GM18870 (cell line): ENCODE measurements at regions not wholly inside any gene's neighbourhood (a gene's known extent, or its start where the extent isn't known, plus 50 kb on each side); places are given as distances from the start of the nearest gene placed in this dataset.
"Not testable (repeated sequence)": the region's sequence is repeated elsewhere in the genome, so short reads cannot be mapped to it uniquely, and the experiment has no call there.

Source experiments
- ATAC-seq: cut with Tn5 transposase; IDR thresholded peaks from one replicate; pipeline ENCODE4 v1.9.1; 2021; ENCODE audit warnings: moderate library complexity; ENCODE audit not compliant: unreplicated experiment

DNA sequence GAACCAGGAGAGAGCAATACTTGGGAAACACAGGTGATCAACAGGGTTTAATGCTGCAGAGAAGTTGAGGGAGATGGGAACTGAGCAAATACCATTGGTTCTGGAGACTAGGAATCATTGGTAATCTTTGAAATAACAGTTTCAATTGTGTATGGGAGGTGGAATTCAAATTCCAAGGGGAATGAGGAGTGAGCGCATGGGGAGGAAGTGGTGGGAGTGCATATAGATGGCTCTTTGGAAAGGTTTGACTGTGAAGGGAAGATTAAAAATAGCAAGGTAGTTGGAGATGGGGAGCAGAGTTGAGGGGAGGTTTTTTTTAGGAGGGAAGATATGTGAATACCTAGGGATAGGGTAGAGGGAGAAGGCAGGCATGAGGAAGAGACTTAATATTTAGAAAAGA, 51.1 kb upstream of the ROPN1 start:
- no peak for ATAC-seq

DNA sequence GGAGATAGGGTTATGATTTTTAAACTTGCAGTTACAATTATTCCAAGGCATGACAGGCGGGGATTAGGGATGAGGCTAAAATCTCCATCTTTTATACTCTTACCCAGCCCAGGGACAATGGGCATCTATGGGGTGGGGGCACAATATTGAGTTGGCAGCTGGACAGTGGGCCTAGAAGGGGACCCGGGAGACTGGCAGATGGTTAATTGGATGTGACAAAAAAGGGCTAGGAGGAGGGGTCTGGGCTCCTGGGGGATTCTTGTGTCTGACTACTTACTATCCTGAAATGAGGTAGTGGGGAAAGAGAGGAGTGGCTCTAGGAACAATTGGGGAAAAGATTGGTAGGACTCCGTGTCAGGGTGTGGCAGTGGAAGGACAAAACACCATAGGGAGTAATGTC, 53.0 kb upstream of the ROPN1 start:
- no peak for ATAC-seq

DNA sequence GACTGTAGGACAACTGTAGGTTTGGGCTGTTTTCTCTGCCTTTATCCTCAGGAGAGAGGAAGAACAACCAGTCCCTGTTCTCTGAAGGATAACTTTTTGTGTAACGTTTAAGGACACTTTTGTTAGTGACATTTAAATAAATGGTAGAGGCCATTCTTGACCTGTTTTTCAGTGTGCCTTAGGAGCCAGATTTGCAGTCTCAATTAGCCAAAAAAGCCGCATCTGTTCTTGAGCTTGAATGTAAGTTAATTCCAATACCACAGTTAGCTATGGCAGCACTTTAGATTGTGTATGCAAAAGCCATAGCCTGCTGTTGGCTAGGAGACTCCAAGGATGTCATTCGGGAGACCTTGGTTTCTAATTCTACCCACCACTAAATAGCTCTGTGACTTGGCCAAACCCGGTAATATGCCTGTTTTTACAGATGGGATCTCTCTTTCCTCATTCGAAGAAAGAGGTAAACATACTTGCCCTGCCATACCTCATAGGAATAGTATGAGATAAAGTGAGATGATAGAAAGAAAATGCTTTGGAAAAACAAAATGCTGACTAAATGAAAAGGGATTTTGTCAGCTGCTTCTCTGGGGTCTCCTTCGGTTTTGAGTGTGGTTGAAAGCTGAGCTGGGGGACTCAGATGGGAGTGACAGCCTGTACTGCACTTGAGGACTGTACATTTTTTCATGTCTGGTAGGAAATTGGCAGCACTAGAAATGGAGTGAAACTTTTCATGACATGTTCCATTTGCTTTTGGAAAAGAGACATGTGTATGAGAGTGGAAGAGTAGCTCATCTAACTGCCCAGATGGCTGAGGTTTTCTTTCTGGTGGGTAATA, 57.3 kb upstream of the ROPN1 start:
- no peak for ATAC-seq

DNA sequence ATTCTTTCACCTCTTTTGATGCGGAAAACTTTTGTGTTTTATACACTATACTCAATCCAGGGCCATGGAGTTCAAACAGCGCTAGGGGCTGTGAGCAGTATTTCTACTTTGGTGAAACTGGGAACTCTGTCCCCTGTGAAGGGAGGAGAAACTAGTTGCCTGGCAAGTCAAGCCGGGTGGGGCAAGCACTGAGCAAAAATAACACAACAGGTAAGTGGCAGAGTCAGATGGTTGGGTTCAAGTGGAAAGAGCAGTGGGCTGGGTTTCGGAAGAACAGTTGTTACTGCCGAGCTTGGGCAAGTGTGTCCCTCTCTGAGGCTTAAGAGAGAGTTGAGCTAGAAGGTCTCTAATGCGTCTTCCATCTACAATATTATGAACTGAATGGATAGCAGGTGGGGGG, 59.7 kb upstream of the ROPN1 start:
- no peak for ATAC-seq

DNA sequence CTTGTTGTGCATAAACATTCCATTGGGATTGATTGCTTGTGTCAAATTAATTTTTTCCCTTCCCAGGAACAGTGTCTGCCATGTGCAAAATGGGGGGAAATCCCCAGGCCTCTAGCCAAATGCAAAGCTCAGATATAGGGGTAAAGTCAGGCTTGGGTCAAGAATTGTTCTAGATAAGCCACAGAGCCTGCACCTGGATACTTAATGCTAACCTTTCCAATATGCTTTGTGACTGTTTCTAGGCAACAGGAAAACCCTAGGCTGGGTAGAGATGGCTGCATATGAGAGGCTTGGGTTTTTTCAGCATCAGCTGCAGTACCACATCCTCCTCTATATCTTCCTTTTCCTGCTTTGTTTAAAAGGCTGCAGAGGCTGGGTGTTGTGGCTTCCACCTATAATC, 61.9 kb upstream of the ROPN1 start:
- ATAC-seq, result no peak

DNA sequence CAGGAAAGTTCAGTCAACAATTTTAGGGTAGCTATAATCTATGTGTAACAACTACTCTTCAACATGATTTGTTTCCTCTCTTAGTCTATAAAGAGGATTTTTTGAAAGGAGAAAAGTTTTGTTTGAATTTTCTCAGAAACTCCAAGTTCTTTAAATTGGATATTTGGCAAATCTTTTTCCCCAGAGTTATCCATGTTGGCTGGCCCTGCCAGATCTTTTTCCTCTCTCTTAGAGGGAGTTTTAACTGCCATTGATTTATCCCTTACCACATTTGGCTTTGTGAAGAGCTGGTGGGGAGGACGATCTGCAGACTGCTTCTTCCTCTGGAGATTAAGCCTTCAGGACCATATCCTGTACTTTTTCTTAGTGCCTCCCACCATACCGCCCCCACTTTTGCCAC, 64.9 kb upstream of the ROPN1 start:
- ATAC-seq, result no peak

DNA sequence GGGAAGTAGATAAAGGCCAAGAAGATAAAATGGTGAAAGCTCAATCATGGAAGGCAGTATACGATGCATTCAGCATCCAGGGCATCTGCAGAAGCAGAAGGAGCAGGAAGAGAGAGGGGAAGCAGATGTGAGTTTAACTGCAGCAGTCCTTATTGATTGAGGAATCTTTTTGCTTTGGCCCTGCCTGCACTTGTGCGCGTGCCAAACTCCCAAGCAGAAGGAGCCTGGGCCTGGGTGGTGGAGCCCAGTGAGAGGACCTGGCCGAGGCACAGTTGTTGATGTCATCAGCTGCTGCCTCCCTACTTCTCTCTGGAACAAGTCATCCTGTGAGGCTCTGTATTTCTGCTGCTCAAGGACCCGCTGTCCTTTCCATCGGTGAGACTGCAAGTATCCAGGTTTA, 65.5 kb upstream of the ROPN1 start:
- ATAC-seq, result no peak

DNA sequence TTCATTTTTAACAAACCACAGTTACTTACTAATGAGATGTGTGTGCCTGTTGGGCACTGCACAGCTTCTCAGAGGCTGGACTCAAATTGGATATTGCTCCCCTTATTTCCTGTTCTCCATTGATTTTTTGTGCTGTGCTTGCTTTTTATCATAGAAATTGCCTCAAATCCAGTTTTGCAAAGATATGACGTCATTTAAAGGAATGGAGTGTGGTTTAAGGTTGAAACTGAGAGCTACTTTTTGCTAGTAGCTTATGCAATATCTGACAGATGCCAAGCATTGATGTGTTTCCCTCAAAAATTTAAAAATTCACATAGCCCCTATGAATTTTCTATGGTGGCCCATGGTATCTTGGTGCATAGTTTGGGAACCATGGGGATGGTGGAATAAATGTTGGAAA, 67.7 kb upstream of the ROPN1 start:
- ATAC-seq, result no peak

DNA sequence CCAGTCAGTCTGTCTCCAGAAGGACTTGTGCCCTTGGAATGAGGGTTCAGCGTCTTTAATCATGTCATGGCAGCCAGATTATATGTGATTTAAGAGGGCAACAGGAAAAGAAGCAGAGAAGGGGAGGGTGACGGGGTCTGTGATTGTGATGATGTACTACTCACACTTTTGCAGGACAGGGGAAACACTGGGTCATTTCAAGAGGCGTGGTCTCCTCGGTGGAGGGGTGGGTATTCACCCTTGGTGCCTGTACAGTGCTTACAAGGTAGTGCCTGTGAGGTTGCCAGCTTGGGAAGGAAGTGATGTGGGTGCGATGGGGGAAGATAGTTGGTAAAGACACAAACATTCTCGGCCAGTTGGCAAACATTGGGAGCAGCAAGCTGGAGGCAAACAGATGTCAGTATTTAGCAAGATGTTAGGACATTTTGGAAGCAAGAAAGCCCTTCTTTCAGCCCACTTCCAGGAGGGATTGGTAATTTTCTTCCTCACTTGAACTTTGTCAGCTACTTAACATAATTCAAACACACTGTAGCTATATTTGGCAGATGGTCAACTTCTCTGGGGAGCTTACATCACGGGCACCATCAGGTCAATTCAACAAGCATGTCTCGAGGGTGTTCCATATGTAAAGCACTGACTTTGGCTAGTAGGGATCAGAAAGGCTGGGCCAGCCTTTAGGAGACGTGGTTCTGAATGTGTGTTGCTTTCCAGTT, 71.4 kb upstream of the ROPN1 start:
- no peak for ATAC-seq

DNA sequence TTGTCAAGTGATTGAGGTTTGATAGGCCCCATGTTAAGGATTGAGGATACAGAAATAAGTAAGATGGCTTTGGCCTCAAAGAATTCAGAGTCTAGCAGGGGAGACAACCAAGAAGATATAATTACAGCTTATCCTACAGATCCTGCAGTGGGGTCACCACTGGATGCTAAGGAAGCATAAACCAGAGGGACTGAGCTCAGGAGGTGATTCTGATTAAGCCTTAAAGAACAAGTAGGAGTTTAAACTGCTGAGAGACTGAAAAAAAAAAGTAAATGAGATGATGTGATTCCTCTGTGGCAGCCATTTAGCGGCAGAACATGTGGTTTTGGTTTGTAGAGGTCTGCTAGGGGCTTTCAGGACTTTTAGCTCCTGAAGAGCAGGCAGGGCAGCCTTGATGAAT, 72.1 kb upstream of the ROPN1 start:
- ATAC-seq, result no peak

DNA sequence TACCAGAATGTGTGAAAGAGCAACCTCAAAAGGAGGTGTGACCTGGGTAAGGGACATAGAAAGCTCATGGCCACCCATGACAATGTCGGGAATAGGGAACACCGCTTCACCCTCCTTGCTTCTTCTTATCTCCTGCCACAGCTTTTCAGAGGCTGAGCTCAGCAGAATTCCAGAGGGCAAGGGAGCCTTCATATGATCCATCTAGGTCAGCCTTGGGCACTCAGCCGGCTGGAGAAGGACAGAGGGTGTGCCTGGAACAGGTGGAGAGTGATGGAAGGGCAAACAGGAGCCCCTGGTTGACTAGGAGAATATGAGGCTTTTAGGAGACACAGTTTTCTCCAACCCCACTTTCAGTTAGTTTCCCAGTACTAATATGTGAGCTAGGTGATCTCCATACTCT, 74.6 kb upstream of the ROPN1 start:
- not testable (repeated sequence) for ATAC-seq

DNA sequence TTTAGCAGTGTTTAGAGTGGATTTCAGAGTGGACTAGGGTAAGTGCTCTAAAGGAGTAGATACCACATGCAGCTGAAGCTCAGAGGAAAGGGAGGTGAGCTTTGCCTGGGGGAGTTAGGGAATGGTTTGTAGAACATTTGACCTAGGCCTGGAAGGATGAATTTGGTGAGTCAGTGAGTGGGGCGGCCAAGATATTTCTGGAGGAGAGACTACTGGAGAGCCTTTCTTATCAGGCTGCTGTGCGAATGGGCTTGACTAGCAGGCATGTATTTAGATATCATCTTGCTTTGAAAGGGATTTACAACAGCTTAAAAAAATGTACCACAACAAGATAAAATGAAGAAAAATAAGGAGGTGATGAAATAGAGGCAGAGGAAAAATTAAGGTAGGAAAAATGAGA, 77.8 kb upstream of the ROPN1 start:
- not testable (repeated sequence) for ATAC-seq

DNA sequence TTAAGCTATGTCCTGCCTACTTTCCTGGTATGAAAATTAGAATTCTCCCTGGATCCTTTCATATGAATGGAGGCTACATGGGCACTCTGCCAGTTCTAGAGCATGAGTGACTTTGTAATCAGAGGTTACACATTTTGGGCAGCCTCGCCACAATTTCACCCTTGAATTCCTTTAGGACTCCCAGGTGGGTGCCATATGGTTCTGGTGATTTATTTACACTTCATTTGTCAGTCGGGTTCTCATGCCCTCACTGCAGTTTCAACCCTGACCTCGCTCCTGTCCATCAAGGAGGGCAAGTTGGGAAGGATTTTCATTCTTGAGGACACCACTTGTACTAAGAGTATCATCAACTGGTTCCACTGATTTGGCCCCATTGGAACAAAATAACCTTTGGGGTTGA, 83.2 kb upstream of the ROPN1 start:
- ATAC-seq, result not testable (repeated sequence)

DNA sequence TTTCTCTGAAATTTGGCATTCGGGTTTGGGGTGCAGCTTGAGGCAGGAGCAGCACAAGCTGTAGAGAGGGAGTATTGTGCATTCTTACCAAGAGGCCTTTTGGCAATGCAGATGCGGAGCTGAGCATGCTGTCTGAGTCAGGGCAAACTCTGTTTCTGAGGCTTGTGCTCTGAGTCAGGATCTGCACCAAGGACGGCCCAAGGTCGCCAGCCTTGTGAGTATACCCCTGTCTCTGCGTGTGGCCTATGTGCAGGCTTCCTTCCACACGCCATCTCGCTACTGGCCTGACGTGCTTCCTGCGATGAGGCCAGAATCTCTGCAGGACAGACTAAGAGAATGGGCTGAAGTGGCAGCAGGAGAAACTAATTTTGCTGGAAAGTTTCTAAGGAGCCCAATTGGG, 83.8 kb upstream of the ROPN1 start:
- no peak for ATAC-seq

DNA sequence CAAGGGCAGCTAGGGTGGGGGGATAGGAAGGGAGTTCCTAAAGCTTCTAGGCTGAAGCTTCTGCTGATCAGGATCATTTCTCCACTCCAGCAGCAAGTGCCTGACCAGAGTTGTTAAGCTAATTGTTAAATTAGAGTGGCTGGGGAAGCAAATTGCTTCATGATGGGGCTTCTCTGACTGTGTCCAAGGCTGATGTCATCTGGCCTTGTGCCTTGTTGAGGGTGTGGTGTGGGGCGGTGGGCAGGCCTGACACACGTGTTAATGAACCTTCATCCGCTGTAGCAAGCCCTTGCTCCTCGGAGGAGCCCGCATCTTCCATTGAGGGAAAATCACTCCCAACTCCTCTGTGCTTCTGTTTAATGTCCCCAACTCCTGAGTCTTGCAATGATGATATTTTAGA, 84.3 kb upstream of the ROPN1 start:
- ATAC-seq, result no peak

DNA sequence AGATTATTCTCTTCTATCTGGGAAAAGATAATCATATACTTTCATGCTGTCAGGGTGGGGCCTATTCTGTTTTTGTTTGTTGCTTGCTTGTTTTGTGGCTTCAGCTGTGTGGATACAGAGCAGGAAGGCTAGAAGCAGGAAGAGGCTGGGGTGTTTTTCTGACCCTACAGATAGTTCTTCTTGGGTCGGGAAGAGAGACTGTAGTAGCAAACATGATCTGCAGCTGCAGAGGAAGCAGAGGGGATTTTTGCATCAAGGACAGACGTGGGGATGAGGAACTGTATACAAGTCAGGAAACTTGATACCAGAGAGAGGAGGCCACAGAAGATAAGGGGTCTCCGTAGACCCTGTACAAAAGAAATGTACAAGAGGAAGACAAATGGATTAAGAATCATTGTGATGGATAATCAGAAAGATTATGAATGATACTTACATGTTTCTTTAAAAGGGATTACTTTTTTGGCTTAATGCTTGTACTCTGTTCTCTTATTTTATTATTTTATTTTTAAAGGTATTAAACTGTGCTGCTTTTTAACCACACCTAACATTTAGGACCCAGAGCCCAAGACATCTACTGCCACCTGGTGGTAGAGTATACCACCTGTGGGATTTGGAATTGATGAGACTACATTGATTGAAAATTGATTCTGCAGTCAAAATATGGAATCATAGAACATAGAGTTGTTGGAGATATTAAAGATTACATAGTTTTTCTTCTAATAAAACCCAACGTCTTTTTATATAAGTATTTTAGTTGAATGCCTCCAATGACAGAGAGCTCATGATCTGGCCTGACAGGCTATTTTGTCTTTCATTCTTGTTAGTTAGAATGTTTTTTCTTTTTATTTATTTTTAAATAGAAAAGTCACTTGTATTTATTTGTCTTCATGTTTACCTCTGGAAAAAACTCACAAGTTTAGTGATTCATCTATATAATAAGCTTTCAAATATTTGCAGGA, 87.3 kb upstream of the ROPN1 start:
- no peak for ATAC-seq

DNA sequence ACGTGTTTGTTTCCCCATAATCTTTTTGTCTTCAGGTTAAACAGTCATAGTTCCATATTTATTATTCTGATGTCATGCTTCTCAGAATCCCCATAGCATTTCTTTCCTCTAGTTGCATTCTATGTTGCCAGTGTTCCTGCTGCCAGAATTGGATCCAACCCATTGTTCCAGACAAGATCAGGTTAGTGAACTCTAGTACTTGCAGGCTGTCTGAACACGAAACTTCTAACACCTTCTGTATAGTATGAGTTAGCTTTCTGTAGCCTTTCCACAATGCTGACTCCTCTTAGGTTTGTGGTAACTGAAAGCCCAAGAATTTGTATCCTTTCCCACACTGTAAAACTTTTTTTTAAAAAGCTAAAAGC, 88.0 kb upstream of the ROPN1 start:
- no peak for ATAC-seq

DNA sequence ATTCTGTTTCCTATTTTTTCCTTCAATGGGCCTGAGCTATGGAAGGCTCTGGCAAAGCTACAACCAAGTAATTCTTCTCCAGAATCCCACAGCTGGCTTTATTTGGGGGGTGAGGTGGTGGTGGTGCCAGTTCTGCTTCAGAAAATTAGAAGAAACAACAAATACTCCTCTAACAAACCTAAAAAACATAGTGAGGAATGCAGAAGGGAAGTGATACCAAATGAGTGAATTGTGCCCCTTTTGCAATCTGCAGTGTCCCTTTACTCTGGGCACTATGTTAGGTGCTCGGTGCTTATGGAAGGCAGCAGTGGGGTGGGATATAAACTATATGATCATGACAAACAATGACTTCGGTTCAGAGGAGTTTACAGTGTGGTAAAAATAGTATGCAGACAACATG, 90.4 kb upstream of the ROPN1 start:
- ATAC-seq, result no peak

DNA sequence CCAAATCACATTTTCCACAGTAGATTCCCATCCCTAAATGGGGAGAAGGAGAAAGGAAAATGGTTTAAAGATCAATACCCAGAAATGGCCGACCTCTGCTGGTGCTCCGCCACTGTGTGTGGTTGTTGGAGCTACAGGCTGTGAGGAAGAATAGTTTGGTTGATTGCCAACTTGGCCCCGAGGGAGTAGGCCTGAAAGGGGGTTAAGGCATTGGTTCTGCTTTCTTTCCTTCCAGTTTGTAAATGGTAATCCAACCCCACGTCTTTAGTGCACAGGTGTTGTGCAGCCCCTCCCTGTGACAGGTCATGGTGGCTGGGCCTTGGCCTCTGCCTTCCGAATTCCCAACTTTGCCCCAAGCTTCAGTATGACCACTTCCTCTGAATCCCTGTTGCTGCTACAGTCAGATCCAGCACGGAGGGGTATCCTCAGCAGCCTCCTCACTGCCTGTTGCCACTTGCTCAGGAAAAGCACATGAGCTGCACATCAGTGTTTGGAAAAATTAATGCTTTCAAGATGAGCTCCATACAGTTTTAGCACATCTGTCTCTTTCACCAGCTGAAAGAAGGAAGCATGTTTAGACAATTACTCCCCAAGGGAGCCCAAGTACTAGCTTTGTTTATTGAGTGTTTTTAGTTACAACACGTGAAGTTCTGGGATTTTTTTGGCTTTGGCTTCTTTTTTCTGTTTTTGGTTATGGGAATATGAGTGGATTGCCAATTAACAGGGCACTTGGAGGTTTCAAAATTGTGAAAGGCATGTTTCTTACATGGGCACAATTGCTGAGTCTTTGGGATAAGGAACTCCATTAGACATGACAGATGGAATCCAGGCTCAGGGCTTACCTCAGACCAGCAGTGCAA, 92.3 kb upstream of the ROPN1 start:
- ATAC-seq, result no peak

DNA sequence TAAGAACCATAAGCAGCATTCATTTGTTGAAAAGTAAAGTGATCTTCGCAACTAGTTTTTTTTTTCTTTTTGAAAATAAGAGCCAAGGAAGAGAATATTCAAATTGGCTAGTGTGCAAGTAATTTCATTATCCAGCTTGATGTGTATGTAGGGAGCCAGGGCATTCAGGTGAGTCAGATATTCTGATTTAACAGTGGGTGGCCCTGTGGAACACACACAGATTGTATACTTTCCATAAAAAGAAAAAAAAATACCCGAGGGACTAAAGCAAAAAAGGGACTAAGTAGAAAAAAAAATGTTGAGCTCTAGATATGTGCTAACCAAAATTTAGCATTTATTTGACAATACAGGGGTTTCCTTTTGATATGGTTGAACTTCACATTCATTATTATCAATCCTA, 96.9 kb upstream of the ROPN1 start:
- no peak for ATAC-seq

DNA sequence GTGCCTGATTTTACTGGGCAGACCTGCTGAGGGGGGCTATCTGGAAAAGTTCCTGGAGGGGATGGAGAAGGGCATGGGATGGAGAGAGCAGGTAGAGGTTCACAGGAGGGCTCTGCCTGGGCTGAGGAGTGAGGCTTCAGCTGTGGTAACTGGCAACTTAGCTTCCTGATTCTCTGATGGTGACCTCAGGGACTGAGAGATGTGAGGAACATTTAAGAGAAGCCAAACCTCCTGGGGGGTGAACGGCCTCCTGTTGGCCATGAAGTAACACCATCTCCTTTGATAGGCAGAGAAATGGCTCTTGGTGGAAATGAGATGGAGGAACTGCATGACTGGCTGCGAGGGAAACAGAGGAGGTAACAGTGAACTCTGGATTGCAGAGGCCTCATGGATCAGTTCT, 97.3 kb upstream of the ROPN1 start:
- no peak for ATAC-seq
